Hepatocyte (in vitro differentiated cells): ENCODE measurements at regions not wholly inside any gene's neighbourhood (a gene's known extent, or its start where the extent isn't known, plus 50 kb on each side); places are given as distances from the start of the nearest gene placed in this dataset.

Experiments
- CTCF ChIP-seq: fragments of 200-600 bp; sonication (generic); IDR thresholded peaks from 2 replicates; pipeline ENCODE4 v1.5.1; 2016; ENCODE audit warnings: antibody characterized with exemption, mild to moderate bottlenecking; ENCODE audit not compliant: poor library complexity
- EZH2 ChIP-seq: fragments of 200-600 bp; sonication (generic); IDR thresholded peaks from 2 replicates; pipeline ENCODE4 v1.6.1; 2016; ENCODE audit warnings: antibody characterized with exemption, mild to moderate bottlenecking, borderline replicate concordance
- EZH2phosphoT487 ChIP-seq: fragments of 200-600 bp; sonication (generic); IDR thresholded peaks from one replicate; pipeline ENCODE4 v1.6.1; 2018; ENCODE audit warnings: antibody characterized with exemption, mild to moderate bottlenecking, low read depth, moderate library complexity; ENCODE audit not compliant: unreplicated experiment, severe bottlenecking

GRCh38 chr14:27025648-27026047 lies 427.8 kb upstream of the NOVA1 start:
- TF ChIP-seq CTCF (no peak), EZH2 (no peak), EZH2phosphoT487 (no peak)
